GM12891 (cell line): ENCODE measurements at regions not wholly inside any gene's neighbourhood (a gene's known extent, or its start where the extent isn't known, plus 50 kb on each side); places are given as distances from the start of the nearest gene placed in this dataset.
A peak's percentile ranks its signal among the peaks of the same experiment; 100 is the strongest.
"Not testable (repeated sequence)": the region's sequence is repeated elsewhere in the genome, so short reads cannot be mapped to it uniquely, and the experiment has no call there.

Source experiments
- DNase-seq: peaks from one replicate; pipeline ENCODE4 v3.0.0; 2011; ENCODE audit warnings: low spot score; ENCODE audit not compliant: insufficient read length
- FAIRE-seq: peaks from 2 replicates; lab custom pipeline; 2011; peaks lifted over from hg19 to GRCh38; lab: Jason Lieb, UNC

GRCh38 chr1:196366-196765, 255.1 kb downstream of the OR4F29 start:
- not testable (repeated sequence) for DNase-seq, FAIRE-seq

GRCh38 chr1:191296-192049, 260.0 kb downstream of the OR4F29 start:
- not testable (repeated sequence) for FAIRE-seq, DNase-seq

GRCh38 chr1:190678-191077, 260.8 kb downstream of the OR4F29 start:
- FAIRE-seq, DNase-seq: not testable (repeated sequence)

- not testable (repeated sequence) for DNase-seq, FAIRE-seq
These were observed 261.6 kb downstream of the OR4F29 start for GRCh38 chr1:189915-190314.

GRCh38 chr1:189270-189669, 262.2 kb downstream of the OR4F29 start:
- FAIRE-seq, DNase-seq: not testable (repeated sequence)

GRCh38 chr1:187298-187697, 264.2 kb downstream of the OR4F29 start:
- FAIRE-seq = not testable (repeated sequence)

GRCh38 chr1:186691-187131, 264.8 kb downstream of the OR4F29 start:
- not testable (repeated sequence) for DNase-seq, FAIRE-seq

More at GRCh38 chr1:187298-187697, 264.2 kb downstream of the OR4F29 start:
- not testable (repeated sequence) for DNase-seq

- DNase-seq = not testable (repeated sequence)
These were observed 265.3 kb downstream of the OR4F29 start for GRCh38 chr1:186223-186622.

GRCh38 chr1:185526-185925, 266.0 kb downstream of the OR4F29 start:
- not testable (repeated sequence) for DNase-seq, FAIRE-seq

More at GRCh38 chr1:186223-186622, 265.3 kb downstream of the OR4F29 start:
- FAIRE-seq = not testable (repeated sequence)

GRCh38 chr1:184336-184686, 267.2 kb downstream of the OR4F29 start:
- FAIRE-seq, DNase-seq: not testable (repeated sequence)

- FAIRE-seq, DNase-seq: not testable (repeated sequence)
These were observed 267.7 kb downstream of the OR4F29 start for GRCh38 chr1:183620-184335.

- FAIRE-seq = not testable (repeated sequence)
These were observed 268.4 kb downstream of the OR4F29 start for GRCh38 chr1:183081-183480.

GRCh38 chr1:182631-183030, 268.8 kb downstream of the OR4F29 start:
- not testable (repeated sequence) for FAIRE-seq, DNase-seq

More at GRCh38 chr1:183081-183480, 268.4 kb downstream of the OR4F29 start:
- not testable (repeated sequence) for DNase-seq

- not testable (repeated sequence) for FAIRE-seq
- DNase-seq = peak; percentile 25
These were observed 269.9 kb downstream of the OR4F29 start for GRCh38 chr1:181247-182216.

- DNase-seq, FAIRE-seq: not testable (repeated sequence)
These were observed 270.7 kb downstream of the OR4F29 start for GRCh38 chr1:180749-181205.

- not testable (repeated sequence) for FAIRE-seq, DNase-seq
These were observed 312.6 kb downstream of the OR4F29 start for GRCh38 chr1:138842-139241.

- not testable (repeated sequence) for FAIRE-seq, DNase-seq
These were observed 313.8 kb downstream of the OR4F29 start for GRCh38 chr1:137664-138063.

- not testable (repeated sequence) for FAIRE-seq, DNase-seq
These were observed 315.0 kb downstream of the OR4F29 start for GRCh38 chr1:136344-136932.

GRCh38 chr1:134936-135335, 316.5 kb downstream of the OR4F29 start:
- FAIRE-seq, DNase-seq: not testable (repeated sequence)
